ENCODE measurements at regions not wholly inside any gene's neighbourhood (a gene's known extent, or its start where the extent isn't known, plus 50 kb on each side); places are given as distances from the start of the nearest gene placed in this dataset.

DNA sequence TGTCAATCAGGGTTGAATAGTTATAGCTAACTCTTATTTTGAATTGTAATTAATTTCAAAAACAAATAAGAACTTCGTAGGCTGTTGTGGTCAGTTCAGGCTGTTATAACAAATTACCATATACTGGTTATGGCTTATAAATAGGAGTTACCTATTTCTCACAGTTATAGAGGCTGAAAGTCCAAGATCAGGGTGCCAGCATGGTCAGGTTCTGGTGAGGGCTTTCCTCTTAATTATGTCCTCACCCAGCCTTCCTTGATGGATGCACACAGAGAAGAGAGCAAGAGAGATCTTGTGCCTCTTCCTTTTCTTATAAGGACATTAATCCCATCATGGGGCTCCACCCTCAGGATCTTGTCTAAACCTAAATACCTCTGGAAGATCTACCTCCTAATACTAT lies 265.9 kb upstream of the SUCLG2 start:
- no peak overlapping the region for H2BK120ac ChIP-seq (replicated peaks; ENCODE audit: low read depth, low read length)
- no peaks in the 10 kb centered on the region for H3K79me2 ChIP-seq (ENCODE audit: control insufficient read depth in 1 of 2, insufficient read depth in 2 of 2, low read length in 2 of 2)
- H3K27me3 ChIP-seq (replicated peaks in 1 of 4; ENCODE audit: control insufficient read depth in 3 of 4, extremely low read depth in 1 of 4, insufficient read depth in 3 of 4, low read length in 3 of 4) = no peaks in the 10 kb centered on the region
- no peaks in the 10 kb centered on the region for H3K79me1 ChIP-seq (ENCODE audit: low read depth, low read length)
- no peak overlapping the region for H3K27ac ChIP-seq (ENCODE audit: low read depth, low read length)
- no peak overlapping the region for H2AK5ac ChIP-seq (ENCODE audit: low read depth, low read length)
- no peak for DNase-seq (ENCODE audit: low read depth in 1 of 2, low spot score in 2 of 2)
- TF ChIP-seq SIRT6 (IDR thresholded peaks at IDR 0.05; ENCODE audit: low read length) = no peak
- no peak for TF ChIP-seq SP1 (IDR thresholded peaks at IDR 0.05; ENCODE audit: low read depth, low read length)
- no peak for TF ChIP-seq TBP (IDR thresholded peaks at IDR 0.05; ENCODE audit: low read depth, low read length)
- no peak for TF ChIP-seq SAP30 (IDR thresholded peaks at IDR 0.05; ENCODE audit: insufficient read depth, insufficient replicate concordance, low read length)
- TF ChIP-seq TEAD4 (IDR thresholded peaks at IDR 0.05; ENCODE audit: low read depth, low read length) = no peak
- TF ChIP-seq SUZ12 (IDR thresholded peaks at IDR 0.05; ENCODE audit: low read length) = no peak
- no peak for TF ChIP-seq FOSL1 (IDR thresholded peaks at IDR 0.05; ENCODE audit: insufficient read depth, low read depth, low read length)
- TF ChIP-seq RAD21 (IDR thresholded peaks at IDR 0.05 in 1 of 2, conservative IDR thresholded peaks at IDR 0.05 in 1 of 2; ENCODE audit: low read depth in 2 of 2, low read length in 2 of 2) = no peak
- TF ChIP-seq, protein P1, sequence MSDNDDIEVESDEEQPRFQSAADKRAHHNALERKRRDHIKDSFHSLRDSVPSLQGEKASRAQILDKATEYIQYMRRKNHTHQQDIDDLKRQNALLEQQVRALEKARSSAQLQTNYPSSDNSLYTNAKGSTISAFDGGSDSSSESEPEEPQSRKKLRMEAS (IDR thresholded peaks at IDR 0.05) = no peak
- TF ChIP-seq POU5F1 (IDR thresholded peaks at IDR 0.05; ENCODE audit: low read depth, low read length) = no peak
- TF ChIP-seq CEBPB (IDR thresholded peaks at IDR 0.05; ENCODE audit: low read depth, low read length) = no peak
- H2BK15ac ChIP-seq (ENCODE audit: low read length) = no peak overlapping the region
- WGBS, 2 experiments (ENCODE audit: extremely low coverage in 1 of 2, insufficient coverage in 1 of 2, insufficient read length in 1 of 2, insufficient replicate concordance in 2 of 2, low coverage in 1 of 2, low lambda C conversion rate in 2 of 2, missing lambda C conversion rate in 1 of 2) = 83% methylated on average over 1 of the region's 1 CpG; no CpG with 5 or more reads in 1 of the 2 experiments
- H4K5ac ChIP-seq (ENCODE audit: insufficient read length, low read depth, low read length) = no peak overlapping the region
- no peak overlapping the region for H3K4me2 ChIP-seq (ENCODE audit: insufficient read depth in 1 of 2, low read depth in 2 of 2, low read length in 2 of 2)
- H4K20me1 ChIP-seq (replicated peaks in 1 of 2; ENCODE audit: control insufficient read depth in 1 of 2, insufficient read depth in 2 of 2, low read length in 2 of 2) = no peaks in the 10 kb centered on the region
- no peak overlapping the region for H4K8ac ChIP-seq (ENCODE audit: extremely low read depth, insufficient read depth, low read length)
- H2BK20ac ChIP-seq (ENCODE audit: low read length) = no peak overlapping the region
- no peak overlapping the region for H2AFZ ChIP-seq (ENCODE audit: low read length)
- H3K4ac ChIP-seq (replicated peaks; ENCODE audit: insufficient read length, low read depth, low read length) = no peak overlapping the region
- H3K14ac ChIP-seq (ENCODE audit: insufficient read length) = no peak overlapping the region
- no peak for FAIRE-seq
- ChIA-PET POLR2A (ENCODE audit: partially characterized antibody) (no interaction called here), CTCF (ENCODE audit: partially characterized antibody) (no interaction called here)
- no peak overlapping the region for H2BK5ac ChIP-seq (ENCODE audit: low read depth, low read length)
- no peaks in the 10 kb centered on the region for H3K9me3 ChIP-seq (ENCODE audit: insufficient read depth in 2 of 2, low read depth in 1 of 2, low read length in 1 of 2)
- no peak overlapping the region for H2BK12ac ChIP-seq (ENCODE audit: low read depth, low read length)
- H3K9ac ChIP-seq (replicated peaks in 1 of 4; ENCODE audit: extremely low read depth in 1 of 4, low read depth in 3 of 4, low read length in 3 of 4) = no peak overlapping the region
- no peak overlapping the region for H3K18ac ChIP-seq (ENCODE audit: extremely low read depth, low read length)
- H3K56ac ChIP-seq (replicated peaks; ENCODE audit: insufficient read length, low read depth, low read length) = no peak overlapping the region
- H3K36me3 ChIP-seq (ENCODE audit: control insufficient read depth in 2 of 4, insufficient read depth in 4 of 4, low read length in 3 of 4) = no peaks in the 10 kb centered on the region
- no peaks in the 10 kb centered on the region for H3K4me1 ChIP-seq (replicated peaks in 1 of 4; ENCODE audit: control insufficient read depth in 3 of 4, insufficient read depth in 4 of 4, low read length in 3 of 4)
- no peak overlapping the region for H3K23ac ChIP-seq (ENCODE audit: insufficient read length)
- no peaks in the 10 kb centered on the region for H3K23me2 ChIP-seq (ENCODE audit: low read depth, low read length)
- no peak overlapping the region for H4K91ac ChIP-seq (replicated peaks; ENCODE audit: insufficient read length, low read length)
- H3K4me3 ChIP-seq (ENCODE audit: extremely low read depth in 1 of 4, insufficient read depth in 2 of 4, low read depth in 3 of 4, low read length in 4 of 4) = no peak overlapping the region
